ENCODE measurements at regions not wholly inside any gene's neighbourhood (a gene's known extent, or its start where the extent isn't known, plus 50 kb on each side); places are given as distances from the start of the nearest gene placed in this dataset.

DNA sequence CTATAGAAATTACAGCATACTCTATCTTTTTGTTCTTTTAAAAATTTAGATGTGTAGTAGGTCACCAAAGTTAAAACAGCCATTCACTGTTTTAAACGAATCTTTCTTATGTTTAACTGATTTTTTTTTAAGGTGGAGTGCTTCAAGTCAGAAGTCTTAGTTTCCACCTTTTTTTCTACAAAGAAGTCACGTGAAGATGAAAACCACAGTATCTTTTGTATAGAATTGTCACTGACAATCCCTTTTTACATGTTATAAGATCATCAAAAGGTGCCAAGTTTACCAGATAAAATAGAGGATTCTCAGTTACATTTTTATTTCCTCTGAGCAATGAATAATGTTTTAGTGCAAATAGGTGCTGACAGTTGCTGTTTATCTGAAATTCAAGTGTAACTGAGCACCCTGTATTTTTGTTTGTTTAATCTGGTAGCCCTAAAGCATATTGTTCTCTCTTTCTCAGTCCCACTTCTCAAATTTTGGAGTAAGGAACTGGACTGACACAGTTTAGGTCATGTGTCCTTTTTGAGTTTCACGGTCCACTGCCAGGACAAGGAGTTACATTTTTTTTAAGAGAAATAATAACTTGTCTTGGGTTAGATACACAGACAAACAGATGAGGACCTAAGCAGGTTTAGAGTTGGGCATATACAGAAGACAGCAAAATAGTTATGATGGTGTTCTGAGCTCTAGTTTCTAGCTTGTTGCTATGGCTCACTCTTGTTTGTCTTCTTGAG is 233.2 kb upstream of the MBL2 start:
- TF ChIP-seq, protein P1, sequence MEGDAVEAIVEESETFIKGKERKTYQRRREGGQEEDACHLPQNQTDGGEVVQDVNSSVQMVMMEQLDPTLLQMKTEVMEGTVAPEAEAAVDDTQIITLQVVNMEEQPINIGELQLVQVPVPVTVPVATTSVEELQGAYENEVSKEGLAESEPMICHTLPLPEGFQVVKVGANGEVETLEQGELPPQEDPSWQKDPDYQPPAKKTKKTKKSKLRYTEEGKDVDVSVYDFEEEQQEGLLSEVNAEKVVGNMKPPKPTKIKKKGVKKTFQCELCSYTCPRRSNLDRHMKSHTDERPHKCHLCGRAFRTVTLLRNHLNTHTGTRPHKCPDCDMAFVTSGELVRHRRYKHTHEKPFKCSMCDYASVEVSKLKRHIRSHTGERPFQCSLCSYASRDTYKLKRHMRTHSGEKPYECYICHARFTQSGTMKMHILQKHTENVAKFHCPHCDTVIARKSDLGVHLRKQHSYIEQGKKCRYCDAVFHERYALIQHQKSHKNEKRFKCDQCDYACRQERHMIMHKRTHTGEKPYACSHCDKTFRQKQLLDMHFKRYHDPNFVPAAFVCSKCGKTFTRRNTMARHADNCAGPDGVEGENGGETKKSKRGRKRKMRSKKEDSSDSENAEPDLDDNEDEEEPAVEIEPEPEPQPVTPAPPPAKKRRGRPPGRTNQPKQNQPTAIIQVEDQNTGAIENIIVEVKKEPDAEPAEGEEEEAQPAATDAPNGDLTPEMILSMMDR (IDR thresholded peaks at IDR 0.05): no peak
- no peak overlapping the region for H3K27ac Mint-ChIP-seq
- no peaks in the 10 kb centered on the region for H3K4me1 Mint-ChIP-seq (ENCODE audit: low read depth)
- intact Hi-C loops (cut with micrococcal nuclease): no loop called here
- POLR2A ChIA-PET: no interaction called here
- no peak overlapping the region for H3K4me3 Mint-ChIP-seq
- CTCF ChIA-PET: no interaction called here
- no peaks in the 10 kb centered on the region for H3K27me3 Mint-ChIP-seq
- ATAC-seq (no peak), DNase-seq (no peak)
- peaks cover 4% of the 10 kb centered on the region for H3K9me3 Mint-ChIP-seq
- H3K36me3 Mint-ChIP-seq (ENCODE audit: low read depth): no peaks in the 10 kb centered on the region

DNA sequence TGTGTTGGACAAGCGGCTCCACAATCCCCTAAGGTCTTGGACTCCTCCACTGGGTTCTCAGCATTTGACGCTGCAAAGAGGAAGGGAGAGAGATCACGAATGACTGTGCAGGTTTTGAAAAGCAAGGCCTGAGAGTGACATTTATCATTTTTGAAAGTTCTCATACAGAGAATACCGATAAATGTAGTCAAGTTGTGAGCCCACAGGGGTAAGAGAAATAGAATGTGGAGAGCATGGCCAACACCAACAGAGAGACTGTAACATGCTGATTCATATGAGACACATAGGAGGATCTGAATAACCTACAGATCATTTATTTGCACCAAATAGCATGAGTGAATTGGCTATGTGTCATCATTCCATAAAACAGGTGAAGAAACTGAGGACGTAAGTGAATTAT is 230.5 kb upstream of the MBL2 start:
- no peak overlapping the region for H3K27ac Mint-ChIP-seq
- peaks cover 2% of the 10 kb centered on the region for H3K9me3 Mint-ChIP-seq
- H3K4me1 Mint-ChIP-seq (ENCODE audit: low read depth): no peaks in the 10 kb centered on the region
- intact Hi-C loops (cut with micrococcal nuclease): no loop called here
- ATAC-seq: no peak
- ChIA-PET POLR2A (no interaction called here), CTCF (no interaction called here)
- DNase-seq: no peak
- H3K36me3 Mint-ChIP-seq (ENCODE audit: low read depth): no peaks in the 10 kb centered on the region
- TF ChIP-seq, protein P1 (IDR thresholded peaks at IDR 0.05): no peak
- no peak overlapping the region for H3K4me3 Mint-ChIP-seq
- no peaks in the 10 kb centered on the region for H3K27me3 Mint-ChIP-seq

DNA sequence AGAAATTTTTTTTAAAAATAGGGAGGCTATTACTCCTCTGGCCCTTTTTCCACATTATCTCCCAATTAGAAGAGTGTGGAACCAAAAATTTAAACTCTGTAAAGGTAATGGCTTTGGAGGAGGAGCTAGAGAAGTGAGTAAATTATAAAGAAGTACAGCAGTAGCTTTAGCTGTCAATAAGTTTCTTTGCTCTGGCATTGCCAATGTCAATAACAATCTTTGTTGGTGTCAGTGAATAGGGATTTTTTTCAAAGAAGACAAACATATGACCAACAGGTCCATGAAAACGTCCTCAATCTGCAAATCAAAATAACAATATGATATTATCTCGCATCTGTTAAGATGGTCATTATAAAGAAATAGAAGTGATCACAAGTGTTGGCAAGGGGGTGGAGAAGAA is 227.1 kb upstream of the MBL2 start:
- DNase-seq (no peak), ATAC-seq (no peak)
- H3K4me3 Mint-ChIP-seq: no peak overlapping the region
- peaks cover 6% of the 10 kb centered on the region for H3K9me3 Mint-ChIP-seq
- intact Hi-C loops (cut with micrococcal nuclease): no loop called here
- no peaks in the 10 kb centered on the region for H3K4me1 Mint-ChIP-seq (ENCODE audit: low read depth)
- no peaks in the 10 kb centered on the region for H3K27me3 Mint-ChIP-seq
- ChIA-PET CTCF (no interaction called here), POLR2A (no interaction called here)
- no peak overlapping the region for H3K27ac Mint-ChIP-seq
- TF ChIP-seq, protein P1 (IDR thresholded peaks at IDR 0.05): no peak
- no peaks in the 10 kb centered on the region for H3K36me3 Mint-ChIP-seq (ENCODE audit: low read depth)

DNA sequence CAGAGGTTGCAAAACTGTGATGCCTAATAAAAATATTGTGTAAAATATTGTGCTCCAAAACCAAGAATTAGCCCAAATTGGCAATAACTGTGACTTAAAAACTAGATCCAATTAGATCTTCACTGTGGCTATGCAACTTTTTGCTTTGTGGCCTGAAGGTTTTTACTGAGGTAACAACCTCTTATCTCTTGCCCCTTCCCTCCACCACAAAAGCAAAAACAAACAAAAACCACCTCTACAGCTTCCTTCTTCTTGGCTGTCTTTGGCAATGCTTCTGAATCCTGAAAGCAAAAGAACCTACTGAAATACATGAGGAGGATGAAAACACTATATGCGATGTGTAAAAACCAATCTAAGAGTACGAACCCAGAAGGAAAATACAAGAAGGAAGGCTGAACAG is 226.7 kb upstream of the MBL2 start:
- intact Hi-C loops (cut with micrococcal nuclease): no loop called here
- no peaks in the 10 kb centered on the region for H3K36me3 Mint-ChIP-seq (ENCODE audit: low read depth)
- H3K27me3 Mint-ChIP-seq: no peaks in the 10 kb centered on the region
- TF ChIP-seq, protein P1 (IDR thresholded peaks at IDR 0.05): no peak
- no peak overlapping the region for H3K4me3 Mint-ChIP-seq
- no peaks in the 10 kb centered on the region for H3K4me1 Mint-ChIP-seq (ENCODE audit: low read depth)
- DNase-seq (no peak), ATAC-seq (no peak)
- CTCF ChIA-PET: no interaction called here
- no peak overlapping the region for H3K27ac Mint-ChIP-seq
- POLR2A ChIA-PET: no interaction called here
- H3K9me3 Mint-ChIP-seq: peaks cover 6% of the 10 kb centered on the region

DNA sequence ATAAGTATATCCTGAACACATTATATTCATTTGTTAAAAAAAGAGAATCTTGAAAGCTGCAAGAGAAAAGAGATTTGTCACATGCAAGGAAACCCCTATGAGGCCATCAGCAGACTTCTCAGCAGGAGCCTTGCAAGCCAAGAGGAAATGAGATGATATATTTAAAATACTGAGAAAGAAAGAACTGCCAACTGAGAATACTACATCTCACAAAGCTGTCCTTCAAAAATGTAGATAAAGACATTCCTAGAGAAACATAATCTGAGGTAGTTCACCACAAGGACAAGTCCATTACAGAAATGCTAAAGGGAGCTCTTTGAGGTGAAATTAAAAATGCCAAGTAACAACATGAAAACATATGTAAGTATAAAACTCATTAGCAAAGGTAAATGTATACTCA is 224.4 kb upstream of the MBL2 start:
- TF ChIP-seq, protein P1 (IDR thresholded peaks at IDR 0.05): no peak
- Mint-ChIP-seq H3K4me3 (no peak overlapping the region), H3K27ac (no peak overlapping the region), H3K4me1 (ENCODE audit: low read depth) (no peaks in the 10 kb centered on the region), H3K27me3 (no peaks in the 10 kb centered on the region), H3K36me3 (ENCODE audit: low read depth) (no peaks in the 10 kb centered on the region), H3K9me3 (peaks cover 6% of the 10 kb centered on the region)
- intact Hi-C loops (cut with micrococcal nuclease): no loop called here
- ChIA-PET CTCF (no interaction called here), POLR2A (no interaction called here)
- no peak for DNase-seq
- ATAC-seq: no peak
